HG03060 (cell line): ENCODE measurements at regions not wholly inside any gene's neighbourhood (a gene's known extent, or its start where the extent isn't known, plus 50 kb on each side); places are given as distances from the start of the nearest gene placed in this dataset.
A peak's percentile ranks its signal among the peaks of the same experiment; 100 is the strongest.

Experiments
- ATAC-seq: cut with Tn5 transposase; IDR thresholded peaks from one replicate; pipeline ENCODE4 v1.9.1; 2021; ENCODE audit warnings: low read depth, moderate number of reproducible peaks; ENCODE audit not compliant: unreplicated experiment

GRCh38 chr3:177523067-177523675 is 325.9 kb upstream of the TBL1XR1 start:
- ATAC-seq = no peak

DNA sequence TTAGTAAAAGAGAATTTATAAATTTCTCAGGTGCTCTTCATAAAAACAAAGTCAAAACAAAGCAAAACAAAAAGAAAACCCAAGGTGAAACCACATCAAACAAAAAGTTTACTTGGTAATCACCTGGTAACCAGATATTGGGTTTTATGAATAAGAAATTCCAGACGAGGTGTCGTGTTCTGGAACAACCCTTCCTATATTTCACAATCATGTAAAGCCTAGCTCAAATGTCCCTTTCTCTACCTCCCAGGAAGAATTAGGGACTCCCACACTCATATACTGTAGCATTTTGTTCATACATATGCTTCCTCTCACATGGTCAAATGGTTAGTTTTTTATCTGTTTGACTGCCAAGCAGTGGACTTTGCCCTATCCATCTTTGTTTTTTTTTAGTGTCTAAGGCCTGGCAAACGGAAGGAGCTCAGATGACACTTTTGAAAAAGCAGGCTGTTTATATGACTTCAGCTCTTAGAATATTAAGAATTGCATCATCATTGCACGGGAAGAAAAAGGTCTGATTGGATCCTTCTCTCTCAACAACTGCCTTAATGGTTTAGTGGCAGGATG is 326.7 kb upstream of the TBL1XR1 start:
- ATAC-seq = no peak

DNA sequence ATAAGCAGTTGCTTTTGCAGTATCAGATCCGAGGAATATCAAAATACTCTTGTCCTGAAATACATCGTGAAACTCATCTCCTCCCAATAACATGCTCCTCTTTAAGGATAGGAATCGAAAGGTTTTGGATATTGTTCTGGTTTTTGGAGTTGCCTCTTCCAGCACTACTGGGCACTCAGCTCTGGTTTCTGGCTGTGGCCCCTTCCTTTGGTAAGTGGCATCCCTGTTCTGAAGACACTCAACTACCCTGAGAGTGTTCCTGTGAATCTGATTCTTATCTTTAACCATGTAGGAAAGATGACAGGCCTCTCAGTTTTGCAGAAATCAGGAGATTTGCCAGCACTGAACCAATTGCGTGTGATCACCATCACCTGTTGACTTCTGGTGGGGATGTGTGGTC is 327.5 kb upstream of the TBL1XR1 start:
- no peak for ATAC-seq

GRCh38 chr3:177525414-177525813 is 328.1 kb upstream of the TBL1XR1 start:
- no peak for ATAC-seq

DNA sequence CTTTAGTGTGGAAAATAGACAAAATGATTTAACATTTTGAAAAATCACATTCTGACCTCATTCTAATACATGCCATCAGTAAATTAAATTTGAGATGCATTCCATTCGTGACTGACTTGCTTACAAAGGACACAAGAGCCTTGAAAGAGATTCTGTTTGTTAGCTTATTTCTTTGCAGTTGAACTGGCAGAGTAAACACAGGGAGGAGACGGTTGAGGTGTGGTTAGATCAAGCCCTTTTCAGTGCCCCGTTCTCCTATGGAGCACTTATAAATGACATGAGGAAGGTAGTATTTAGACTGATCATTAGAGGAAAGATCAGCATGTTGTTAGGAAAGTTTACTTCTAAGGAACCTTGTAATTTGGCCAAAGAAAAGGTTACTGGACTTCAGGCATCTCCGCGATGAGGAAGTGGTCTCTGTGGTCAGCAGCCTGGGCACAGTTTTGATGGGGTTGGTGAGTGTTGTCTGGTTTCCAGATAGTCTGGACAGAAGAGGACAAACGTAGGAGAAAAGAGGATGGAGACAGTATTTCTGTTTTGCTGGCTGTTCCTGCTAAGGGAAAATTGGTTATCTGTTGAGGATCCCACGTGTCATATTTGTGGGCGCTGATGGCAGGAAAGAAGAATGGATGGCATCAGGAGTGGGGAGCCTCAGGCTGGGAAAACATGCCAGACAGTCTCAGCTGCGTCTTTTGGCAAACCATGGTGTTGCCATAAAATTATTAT is 328.9 kb upstream of the TBL1XR1 start:
- no peak for ATAC-seq

DNA sequence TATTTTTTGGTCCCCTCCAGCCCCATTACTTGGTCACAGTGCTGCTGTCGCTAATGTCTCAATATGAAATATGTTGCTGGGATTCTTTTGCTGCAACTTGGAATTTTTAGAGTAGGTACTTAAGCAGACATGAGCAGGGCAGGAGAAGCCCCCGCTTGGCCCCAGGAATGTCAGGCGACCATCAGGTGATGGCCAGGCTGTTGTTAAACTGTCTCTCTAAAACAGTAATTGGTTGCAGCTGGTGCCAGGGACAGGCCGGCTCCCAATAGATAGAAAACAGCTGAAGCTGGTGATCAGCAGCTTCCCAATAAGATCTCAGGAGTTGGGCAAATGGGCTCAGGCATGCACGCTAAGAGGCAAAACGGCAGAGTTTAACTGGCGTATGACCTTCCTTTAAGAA is 329.9 kb upstream of the TBL1XR1 start:
- ATAC-seq = no peak

DNA sequence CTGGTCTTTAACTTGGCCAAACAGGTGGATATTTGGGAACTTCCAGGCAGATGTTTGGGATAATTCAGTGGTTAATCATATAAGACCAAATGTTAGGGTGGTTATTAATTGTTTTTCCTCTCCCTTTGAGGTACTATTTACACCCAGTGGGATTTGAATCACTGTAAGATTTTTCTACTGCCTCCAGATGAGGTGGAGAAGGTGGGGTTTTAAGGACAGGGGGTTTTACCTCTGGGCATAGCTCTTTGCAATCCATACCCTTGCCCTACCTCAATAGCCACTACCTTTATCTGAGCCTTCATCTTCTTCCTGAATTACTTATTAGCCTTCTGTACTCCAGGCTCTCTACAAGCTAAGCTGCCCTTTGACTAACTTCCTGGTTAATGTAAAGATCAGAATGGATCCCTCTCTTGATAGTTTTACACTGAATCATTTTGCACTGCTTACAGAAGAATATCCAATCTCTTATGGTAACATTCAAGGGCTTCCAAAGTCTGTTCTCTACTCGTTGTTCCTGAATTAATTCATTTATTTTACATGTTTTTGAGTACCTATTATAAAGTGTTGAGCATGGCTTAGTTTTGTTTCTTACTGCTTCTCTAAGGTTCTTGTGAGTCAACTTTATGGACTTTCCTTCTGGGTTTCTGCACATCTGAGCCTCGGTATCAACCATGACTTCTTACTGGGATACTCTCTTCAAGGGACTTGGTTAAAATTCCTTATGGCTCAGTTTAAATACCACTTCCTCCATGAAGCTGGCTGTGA is 331.2 kb upstream of the TBL1XR1 start:
- ATAC-seq = no peak

DNA sequence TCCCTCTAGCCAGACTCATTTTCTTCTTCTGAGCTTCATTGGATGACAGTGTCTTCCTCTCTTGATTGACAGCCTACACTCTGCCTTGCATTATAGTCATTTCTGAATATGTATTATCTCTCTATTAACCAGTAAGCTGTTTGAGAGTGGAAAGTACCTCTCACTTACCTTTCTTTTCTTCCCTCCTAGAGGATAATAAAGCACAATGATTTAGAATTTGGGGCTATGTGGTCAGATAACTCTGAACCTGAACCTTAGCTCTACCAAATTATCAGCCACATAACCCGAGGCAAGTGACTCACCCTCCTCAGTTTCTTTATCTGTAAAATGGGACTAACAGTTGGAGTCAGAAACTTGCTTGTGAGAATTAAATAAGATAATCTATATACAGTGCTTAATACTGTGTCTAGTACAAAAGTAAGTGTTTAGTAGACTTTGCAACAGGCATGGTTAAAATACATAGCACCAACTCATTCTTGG is 331.8 kb upstream of the TBL1XR1 start:
- ATAC-seq = no peak

DNA sequence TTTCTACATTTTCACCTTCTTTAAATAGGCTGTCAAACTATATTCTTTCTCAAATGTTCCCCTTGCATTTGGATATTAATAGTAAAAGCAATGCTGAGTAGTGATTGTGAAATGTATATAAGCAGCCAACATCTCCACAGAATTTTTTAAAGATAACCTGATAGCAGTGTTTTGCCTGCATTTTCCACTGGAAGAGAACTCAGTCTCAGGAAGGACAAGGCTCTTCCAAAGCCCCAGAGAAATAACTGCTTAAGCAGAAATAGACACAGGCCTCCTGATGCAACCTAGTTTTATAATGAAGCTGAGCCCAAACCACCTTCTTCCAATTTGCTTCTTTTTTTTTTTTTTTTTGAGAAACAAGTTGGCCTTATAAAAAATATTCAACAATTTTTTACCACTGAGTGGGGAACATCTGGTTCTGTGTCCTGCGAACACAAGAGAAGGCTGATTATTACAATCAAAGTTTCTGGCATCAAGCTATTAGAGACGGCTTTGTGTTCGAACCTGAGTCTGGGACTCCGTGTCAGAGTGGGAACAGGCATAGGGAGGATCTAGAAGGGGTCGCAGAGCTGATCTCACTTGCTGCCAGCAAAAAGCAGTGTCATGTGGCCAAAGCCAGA is 332.5 kb upstream of the TBL1XR1 start:
- no peak for ATAC-seq

DNA sequence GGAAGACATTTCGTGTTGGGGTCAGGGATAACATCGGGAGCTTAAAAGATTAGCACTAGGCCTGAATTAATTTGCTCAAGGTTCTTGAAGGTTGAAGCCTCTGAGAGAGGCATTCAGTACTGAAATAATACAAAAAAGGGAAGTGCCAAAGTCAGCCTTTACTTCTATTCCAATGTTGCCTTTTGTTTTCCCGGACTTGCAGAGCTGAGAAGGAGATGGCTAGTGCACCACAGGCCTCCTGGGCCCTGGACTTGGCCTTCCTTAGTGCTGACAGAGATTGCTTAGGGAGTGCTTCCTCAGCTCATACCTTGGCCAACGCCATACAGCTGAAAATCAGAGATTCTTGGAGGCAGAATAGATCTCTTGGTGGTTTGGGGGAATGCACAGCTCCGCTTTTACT is 333.6 kb upstream of the TBL1XR1 start:
- no peak for ATAC-seq

- no peak for ATAC-seq
Observed at GRCh38 chr3:177536873-177537272, 339.6 kb upstream of the TBL1XR1 start.

GRCh38 chr3:177537612-177538011 is 340.3 kb upstream of the TBL1XR1 start:
- no peak for ATAC-seq

GRCh38 chr3:177538048-177538749 is 340.9 kb upstream of the TBL1XR1 start:
- no peak for ATAC-seq

DNA sequence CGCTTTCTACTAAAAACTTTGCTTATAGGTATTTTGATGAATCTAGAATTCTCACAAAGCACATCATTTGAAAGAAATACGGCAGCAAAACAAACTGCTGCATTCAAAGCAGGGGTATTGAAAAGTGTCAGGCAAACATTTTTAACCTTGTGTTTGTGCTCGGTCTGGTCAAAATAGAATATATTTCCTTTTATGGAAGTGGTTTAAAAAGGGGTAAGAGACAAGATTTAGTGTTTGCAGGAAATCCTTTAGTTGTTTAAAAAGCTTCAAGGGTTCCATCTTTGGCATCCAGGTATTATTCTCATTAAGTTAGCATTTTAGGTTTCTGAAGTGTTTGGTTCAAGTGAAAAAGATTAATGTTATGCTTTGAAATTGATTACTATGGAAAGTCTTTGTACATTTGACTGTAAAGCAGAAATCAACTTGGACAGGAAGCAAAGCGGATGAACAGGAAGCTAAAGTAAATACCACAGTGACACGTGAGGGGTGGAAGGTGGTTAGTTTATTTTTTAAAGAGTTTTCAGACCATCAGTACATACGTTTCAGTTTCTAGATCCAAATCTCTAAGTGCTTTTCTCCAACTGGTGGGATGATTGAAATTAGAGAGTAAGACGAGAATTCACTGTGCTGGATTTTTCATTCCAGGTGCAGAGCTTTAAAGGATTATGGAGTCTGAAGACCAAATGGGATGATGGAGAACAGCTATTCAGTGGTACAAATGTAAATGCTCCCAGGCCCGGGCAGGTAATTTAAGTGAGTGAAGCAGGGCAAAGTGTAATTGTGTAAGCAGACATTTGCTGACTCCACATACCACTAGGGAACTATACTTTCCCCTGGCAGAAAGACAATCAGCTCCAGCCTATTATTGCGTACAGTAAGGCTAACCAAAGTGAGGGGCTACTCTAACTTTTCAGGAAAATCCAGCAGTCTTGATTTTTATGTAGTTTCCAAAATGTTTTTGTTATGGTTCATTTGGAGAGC is 341.8 kb upstream of the TBL1XR1 start:
- peak; percentile 90 for ATAC-seq

GRCh38 chr3:177541541-177541940 is 344.3 kb upstream of the TBL1XR1 start:
- no peak for ATAC-seq

GRCh38 chr3:177545964-177546363 is 348.7 kb upstream of the TBL1XR1 start:
- no peak for ATAC-seq

DNA sequence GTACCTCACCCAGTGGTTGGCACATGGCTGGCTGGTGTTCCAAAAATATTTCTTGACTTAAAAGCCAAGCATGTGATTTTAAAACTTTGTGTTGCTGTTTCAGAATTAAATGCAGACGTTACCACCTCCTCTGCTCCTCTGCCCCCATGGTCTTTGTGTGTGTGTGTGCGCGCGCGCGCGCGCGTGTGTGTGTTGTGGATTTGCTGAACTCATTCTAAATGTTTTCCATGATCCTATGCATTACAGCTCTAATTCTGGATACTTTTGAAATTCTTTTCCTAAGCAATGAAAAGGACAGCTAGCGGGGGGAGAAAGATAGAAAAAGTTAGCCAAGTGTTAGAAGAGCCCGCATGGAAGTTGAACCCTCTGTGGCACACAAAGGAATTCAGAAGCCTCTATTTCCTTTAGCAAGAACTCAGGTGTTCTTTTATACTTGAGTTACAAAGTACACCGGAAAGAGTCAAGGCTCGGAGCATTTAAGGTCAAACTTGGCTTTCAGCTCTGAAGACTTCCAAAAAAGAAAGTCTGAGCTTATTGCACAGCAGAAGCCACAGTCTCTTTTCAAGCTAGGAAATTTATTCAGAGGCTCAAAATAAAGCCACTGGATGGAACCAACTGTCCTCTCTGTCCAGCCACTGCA is 350.5 kb upstream of the TBL1XR1 start:
- ATAC-seq = no peak

GRCh38 chr3:177550667-177551066 is 353.4 kb upstream of the TBL1XR1 start:
- no peak for ATAC-seq

GRCh38 chr3:177551431-177551836 is 354.2 kb upstream of the TBL1XR1 start:
- no peak for ATAC-seq
